ENCODE measurements at regions not wholly inside any gene's neighbourhood (a gene's known extent, or its start where the extent isn't known, plus 50 kb on each side); places are given as distances from the start of the nearest gene placed in this dataset.

DNA sequence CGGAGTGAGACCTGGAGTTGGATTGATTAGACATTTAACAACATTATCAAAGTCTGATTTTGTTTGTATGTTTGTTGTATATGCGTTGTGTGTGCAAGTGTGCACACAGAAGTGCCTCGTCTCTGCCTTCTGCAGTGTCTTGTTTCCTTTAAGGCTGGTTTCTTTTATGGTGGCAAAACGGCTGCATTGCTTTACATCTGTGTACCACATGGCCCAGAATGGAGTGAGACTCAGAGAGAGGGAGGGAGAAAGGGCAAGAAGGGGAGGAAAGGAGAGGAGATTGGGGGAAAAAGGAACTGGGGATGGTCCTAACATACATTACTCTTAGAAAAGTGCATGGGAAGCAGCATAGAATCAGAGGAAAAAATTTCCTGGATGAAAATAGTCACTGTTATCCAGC is 99.7 kb upstream of the WLS start:
- TF ChIP-seq BHLHE40 (IDR thresholded peaks at IDR 0.05; ENCODE audit: borderline replicate concordance) (no peak), ARNT (IDR thresholded peaks at IDR 0.05) (no peak), LEF1 (IDR thresholded peaks at IDR 0.05; ENCODE audit: borderline replicate concordance) (no peak), FOXM1 (IDR thresholded peaks at IDR 0.05; ENCODE audit: borderline replicate concordance) (no peak), HDGF (IDR thresholded peaks at IDR 0.05; ENCODE audit: borderline replicate concordance) (no peak), ZNF384 (IDR thresholded peaks at IDR 0.05) (no peak), ELF4 (IDR thresholded peaks at IDR 0.05) (no peak), SP1 (IDR thresholded peaks at IDR 0.05) (no peak)
